NOMO-1 (cell line): ENCODE measurements at regions not wholly inside any gene's neighbourhood (a gene's known extent, or its start where the extent isn't known, plus 50 kb on each side); places are given as distances from the start of the nearest gene placed in this dataset.
A peak's percentile ranks its signal among the peaks of the same experiment; 100 is the strongest.

Source experiments
- DNase-seq, 2 experiments: peaks; one replicate each; lab custom pipeline; 2025; ENCODE audit not compliant: unreplicated experiment in 2 of 2; lab: John Stamatoyannopoulos, UW

DNA sequence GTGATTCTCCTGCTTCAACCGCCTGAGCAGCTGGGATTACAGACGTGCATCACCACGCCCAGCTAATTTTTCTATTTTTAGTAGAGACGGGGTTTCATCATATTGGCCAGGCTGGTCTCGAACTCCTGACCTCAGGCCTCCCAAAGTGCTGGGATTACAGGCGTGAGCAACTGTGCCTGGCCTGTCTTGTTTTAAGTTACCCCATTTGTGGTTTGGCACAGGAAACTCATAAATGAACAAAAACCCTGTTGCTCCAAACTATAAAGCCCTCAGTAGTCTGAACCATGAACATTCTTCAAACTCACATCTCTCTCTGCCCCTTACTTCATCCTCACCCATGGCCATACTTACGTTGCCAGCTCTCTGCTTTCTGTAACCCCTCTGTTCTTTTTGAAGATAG, 61.7 kb downstream of the RHOU start:
- peak in 1 of 2 experiments; percentile 25 for DNase-seq

DNA sequence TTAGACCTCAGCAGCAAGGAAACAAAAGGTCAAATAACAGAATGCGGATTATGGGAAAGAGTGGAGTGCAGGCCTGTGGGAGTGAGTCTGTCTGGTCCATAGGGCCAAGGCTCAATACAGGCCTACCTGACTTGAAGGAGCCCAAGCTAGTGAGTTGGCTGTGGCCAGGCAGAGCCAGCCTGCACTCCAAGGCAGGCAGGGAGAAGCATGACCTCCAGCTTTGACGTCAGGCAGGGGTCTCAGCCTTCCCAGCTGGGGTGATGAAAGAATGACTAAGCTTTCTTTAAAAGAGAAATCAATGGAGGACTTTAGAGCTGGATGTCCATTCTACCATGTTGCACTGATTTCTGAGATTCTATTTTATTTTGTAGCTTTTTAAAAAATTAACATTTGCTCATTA, 62.8 kb downstream of the RHOU start:
- no peak for DNase-seq

DNA sequence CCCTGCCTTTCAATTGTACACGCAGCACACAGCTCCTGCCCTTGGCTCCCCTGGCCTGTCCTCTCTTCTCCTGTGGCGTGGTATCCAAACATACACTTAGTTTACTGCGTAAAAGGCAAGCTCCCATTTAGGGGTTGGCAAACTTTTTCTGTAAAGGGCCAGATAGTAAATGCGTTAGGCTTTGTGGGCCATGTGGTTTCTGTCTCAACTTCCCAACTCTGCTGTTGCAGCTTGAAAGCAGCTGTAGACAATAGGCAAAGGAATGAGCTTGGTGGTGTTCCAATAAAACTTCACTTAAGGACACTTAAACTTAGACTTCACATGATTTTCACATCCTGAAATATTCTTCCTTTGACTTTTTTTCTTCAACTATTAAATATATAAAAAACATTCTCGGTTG, 63.3 kb downstream of the RHOU start:
- DNase-seq: no peak

DNA sequence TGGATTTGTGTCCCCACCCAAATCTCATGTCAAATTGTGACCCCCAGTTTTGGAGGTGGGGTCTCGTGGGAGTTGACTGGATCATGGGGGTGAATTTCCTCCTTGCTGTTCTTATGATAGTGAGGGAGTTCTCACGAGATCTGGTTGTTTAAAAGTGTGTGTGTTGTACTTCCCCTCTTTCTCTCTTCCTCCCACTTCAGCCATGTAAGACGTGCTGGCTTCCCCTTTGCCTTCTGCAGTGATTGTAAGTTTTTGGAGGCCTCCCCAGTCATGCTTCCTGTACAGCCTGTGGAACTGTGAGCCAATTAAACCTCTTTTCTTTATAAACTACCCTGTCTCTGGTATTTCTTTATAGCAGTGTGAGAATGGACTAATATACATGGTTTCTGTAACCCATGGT, 64.6 kb downstream of the RHOU start:
- DNase-seq: peak; percentile 31 to 49

DNA sequence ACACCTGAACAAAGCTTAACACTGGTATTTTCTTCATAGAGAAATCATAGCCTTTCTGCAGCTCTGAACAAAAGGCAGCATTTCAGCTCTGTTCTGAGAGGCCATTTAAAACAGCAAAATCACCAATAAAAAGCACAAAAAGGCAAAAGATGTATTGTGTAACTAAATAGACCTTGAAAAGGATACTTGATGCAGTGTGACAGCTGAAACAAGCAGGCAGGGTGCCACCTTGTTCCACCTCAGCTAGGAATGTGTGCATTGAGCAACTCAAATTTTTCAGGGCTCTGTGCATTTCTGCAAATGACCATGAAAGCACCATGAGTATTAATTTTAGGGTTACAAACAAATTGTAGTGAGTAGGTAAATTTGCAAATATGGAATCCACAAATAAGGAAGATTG, 65.8 kb downstream of the RHOU start:
- no peak for DNase-seq

DNA sequence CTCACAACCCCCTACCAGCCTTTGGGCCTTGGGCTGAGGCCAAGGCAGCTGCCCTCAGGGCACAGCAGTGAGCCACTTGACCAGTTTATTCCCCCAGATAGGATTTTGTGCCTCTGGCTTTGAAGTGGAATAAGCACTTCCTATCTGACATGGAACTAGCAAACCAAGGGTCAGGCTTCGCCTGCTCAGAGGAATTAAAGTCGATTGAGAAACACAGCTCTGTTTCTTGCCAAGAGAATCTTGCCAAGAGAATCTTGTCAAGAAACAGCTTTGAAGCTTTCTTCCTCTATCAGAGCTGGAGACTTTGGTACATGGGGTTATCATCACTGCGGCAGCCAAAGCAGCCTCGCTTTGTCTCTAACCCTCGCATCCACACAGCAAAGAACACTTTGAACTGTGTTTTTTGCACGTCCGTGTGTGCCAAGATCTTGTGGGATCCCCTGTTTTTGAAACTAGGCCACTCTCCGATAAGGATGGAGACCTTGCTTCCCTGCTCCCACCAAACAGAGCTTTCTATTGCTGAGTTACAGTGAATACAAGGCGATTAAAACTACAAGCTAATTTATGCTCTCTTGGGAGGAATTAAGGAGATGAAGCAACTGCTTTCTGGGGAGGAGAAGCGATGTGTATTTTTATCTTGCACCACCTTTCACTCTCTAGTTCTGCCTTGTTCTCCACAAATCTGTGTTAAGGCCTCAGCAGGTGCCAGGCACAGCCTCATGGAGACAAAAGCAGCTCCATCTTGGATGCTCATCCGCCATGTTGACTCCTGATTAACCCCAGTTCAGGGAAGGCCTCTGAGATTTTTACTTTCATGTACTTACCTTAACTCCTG, 67.3 kb downstream of the RHOU start:
- DNase-seq: peak; percentile 23 to 31

DNA sequence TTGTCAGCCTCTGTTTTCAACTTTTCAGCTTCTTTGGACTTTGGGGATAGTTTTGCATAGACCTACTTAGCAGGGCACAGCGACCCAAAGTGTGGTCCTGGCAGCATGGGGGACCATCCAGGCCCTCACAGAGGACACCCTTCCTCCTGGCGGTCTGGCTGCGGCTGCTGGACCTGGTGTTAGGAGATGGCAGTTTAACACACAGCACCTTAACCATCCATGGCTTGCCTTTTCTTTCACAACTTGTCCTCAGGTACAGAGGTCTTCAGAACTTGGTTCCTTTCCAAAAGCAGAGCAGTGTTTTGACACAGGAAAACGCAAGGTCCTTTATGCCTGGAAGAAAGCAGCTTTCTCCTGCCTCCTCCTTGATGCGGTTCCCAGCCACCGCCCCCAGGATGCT, 68.1 kb downstream of the RHOU start:
- no peak for DNase-seq

DNA sequence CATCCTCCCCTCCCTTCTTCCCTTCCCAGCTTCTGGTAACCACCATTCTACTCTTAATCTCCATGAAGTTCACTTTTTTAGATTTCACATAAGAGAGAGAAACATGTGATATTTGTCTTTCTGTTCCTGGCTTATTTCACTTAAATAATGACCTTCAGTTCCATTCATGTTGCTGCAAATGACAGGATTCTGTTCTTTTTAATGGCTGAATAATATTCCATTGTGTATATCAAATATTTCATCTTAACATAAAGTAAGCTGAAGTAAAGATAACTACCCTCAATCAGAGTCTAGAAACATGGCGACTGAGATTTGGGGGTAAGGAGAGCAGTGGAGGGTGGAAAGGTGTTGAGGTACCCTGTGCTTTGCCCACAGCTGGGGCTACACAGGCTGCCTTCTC, 68.9 kb downstream of the RHOU start:
- no peak for DNase-seq

DNA sequence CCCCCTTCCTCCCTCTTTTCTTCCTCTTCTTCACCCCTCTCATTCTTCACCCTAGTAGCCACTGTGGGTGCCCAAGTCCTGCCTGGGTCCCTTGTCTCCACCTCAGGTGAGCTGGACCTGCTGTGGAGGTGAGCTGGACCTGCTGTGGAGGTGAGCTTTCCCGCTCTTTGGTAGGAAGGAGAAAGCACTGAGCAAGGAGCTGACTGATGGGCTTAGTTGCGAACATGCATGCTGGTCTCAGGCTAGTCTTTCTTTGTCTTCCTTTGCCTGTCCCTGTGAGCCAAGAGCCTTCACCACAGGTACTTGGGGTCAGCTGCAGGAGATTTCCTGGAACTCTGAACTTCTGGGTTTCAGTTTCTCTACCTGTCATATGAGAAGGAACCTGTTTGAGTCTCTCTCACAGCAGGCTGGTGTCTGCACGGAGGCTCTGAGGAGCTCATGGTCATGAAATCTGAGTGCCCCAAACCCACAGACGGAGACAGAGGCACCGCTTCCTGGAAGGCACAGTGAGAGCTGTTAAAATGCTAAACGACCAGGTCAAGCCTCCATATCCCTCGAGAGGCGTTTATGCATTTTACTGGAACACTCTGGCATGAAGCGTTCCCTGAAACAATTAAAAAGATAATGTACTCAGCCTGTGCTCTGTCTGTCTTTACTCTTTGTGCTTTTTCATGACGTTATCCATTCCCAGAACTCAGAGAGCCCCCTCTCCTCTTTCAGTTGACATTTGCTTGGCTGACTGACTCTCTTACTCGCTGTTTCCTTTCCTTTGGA, 69.5 kb downstream of the RHOU start:
- DNase-seq: no peak

DNA sequence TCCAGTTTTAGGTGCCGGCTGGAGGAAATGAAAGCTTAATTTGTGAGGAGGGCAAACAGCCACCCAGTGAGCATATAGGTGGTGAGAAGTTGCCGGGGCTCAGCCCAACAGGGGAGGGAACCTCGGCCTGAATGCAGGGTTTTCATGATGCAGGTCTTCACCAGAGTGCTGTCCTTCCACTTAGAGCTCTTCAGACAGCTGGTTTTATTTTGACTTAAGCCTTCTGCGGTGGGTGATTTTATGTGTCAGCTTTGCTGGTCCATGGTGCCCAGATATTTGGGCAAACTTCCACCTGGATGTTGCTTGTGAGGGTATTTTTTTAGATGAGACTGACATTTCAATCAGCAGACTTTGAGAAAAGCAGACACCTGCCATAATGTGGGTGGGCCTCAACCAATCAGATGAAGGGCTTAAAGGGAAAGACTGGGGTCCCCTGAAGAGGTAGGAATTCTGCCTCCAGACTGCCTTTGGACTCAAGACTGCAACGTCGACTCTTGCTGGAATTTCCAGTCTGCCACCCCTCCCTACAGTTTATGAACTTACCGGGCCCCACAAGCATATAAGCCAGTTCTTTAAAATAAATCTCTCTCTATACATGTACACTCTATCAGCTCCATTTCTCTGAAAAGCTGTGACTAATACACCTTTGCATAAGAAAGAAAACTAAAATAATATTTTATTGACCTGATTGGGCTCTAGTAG, 72.8 kb downstream of the RHOU start:
- DNase-seq: no peak

DNA sequence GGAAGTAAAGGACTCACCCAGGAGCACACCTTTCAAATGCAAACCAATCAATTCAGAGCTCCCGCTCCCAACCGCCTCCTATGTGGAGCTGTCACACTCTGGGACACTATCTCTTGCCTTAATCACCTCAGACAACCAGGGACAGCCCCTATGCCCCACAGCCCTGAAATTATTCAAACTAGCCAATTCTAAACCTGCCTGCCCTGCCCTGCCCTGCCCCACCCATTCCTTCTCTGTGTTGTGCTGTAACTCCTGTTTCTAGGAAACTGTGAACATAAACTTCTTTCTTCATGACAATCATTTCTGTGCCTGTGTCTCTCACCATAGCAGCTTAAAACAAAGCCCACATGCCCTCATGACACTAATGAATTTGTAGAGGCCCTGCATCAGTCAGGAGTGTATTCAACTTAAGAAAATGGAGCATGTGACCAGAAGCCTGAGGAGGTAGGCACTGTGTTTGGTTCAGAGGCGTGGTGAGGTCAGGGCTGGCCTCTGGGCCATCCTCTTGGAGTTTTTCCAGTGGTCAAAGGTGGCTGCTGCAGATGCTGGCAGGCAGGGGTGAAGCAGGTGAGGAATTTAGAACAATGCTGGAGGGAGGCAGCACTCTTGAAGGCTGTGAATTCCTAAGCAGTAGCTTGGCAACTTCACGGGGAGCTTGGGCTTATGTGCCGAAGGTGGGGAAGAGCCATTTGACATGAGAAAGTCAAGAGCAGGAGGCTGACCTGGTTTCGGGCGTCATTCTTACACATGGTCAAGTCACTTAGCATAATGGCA, 74.5 kb downstream of the RHOU start:
- no peak for DNase-seq

DNA sequence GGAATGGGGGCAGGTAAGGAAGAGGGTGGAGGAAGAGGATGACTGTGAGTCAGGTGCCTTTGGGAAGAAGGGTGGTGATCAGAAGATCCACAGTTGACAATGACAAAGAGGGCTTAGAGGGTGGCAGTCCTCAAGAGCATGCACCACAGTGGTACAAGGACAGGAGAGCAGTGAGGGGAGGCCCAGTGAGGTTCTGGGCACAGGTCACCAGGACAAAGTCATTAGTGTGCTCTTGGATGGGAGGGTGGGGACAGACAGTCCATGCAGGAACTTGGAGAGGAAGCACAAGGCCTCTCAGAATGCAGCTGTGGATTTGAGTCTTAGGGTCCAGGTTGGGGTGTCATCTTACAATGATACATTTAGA, 75.1 kb downstream of the RHOU start:
- DNase-seq: no peak

DNA sequence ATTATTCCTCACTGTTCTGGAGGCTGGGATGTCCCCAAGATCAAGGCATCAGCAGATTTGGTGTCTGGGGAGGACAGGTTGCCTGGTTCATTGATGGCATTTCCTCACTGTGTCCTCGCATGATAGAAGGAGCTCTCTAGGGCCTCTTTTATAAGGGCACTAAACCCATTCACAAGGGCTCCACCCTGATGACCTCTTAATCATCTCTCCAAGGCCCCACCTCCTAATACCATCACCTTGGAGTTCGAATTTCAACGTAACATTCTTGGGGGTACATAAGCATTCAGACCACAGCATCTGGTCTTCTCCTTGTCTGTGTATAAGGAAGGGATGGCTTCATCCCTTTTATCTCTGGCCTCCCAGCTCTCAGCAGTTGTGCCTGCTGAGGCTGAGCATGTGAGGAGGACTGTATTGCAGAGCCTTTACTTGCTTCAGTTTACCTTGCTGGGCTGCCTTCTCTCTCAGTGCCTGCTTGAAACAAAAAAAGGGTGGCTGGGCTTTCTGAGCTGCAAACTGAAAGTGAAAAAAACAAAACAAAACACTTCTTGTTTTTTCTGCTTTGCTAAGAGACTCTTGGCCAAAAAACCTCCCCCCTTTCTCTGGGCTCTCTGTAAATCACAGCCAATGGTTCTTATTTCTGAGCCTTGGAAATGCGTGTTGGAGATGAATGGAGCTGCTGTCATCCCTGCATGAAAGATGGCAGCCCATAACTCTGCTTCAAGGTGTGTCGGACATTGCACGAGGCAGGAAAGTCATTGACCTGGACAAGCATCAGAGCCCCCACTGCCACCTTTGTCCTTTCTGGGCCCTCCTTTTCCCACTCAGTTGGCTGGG, 75.8 kb downstream of the RHOU start:
- peak in 1 of 2 experiments; percentile 42 for DNase-seq

DNA sequence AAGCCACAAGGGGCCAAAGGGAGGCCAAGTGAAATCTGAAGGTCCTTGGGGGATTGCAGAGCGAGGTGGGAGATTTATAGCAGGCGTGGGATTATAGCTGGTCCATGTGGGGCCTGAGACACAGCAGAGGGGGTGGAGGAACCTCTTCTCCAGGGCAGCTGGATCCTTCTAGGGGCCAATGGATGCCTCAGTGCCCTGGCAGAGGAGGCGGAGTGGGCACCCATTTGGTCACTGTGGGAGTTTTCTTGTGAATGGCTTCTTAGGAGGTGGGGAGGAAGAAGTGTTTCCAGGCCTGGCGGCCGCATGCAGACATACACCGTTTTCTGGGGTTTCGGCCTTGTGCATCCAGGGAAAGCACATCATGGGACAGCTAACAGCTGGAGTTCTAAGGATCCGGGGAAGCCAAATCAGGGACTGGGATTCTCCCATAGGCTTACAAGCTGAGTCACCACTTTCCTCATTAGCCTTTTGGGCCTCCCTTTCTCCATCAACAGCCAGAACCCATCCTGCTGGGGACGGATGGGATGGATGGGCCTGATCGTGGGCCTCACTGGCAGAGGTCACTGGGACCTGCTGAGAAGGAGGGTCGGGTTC, 76.5 kb downstream of the RHOU start:
- no peak for DNase-seq

DNA sequence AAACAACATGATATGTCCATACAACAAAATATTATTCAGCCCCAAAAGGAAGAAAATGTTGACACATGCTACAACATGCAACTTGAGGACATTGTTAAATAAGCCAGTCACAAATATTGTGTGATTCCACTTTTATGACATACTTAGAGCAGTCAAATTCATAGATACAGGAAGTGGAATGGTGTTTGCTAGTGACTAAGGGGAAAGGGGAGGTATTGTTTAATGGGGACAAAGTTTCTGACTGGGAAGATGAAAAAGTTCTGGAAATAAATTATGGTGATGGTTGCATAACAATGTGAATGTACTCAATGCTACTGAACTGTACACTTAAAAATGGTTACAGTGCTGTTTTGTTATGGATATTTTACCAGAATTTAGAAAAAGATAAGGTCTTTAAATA, 77.7 kb downstream of the RHOU start:
- peak in 1 of 2 experiments; percentile 10 for DNase-seq

DNA sequence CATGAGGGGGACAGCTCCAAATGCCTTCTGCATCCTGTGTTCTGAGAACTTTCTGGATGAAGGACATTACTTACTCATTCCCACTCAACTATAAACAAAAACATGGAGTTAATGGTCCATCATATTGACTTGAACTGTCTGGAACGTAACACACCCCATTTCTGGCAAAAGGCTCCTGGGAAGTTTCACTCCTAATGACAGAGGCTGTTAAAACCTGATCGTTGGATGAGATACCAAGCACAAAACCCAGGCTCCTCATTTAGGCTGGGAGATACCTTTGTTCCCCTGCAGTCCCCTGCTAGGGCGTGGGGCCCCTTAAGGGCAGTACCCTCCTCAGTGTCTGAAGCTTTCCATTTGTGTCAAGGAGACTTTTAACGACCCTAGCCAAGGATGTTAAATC, 78.9 kb downstream of the RHOU start:
- no peak for DNase-seq

DNA sequence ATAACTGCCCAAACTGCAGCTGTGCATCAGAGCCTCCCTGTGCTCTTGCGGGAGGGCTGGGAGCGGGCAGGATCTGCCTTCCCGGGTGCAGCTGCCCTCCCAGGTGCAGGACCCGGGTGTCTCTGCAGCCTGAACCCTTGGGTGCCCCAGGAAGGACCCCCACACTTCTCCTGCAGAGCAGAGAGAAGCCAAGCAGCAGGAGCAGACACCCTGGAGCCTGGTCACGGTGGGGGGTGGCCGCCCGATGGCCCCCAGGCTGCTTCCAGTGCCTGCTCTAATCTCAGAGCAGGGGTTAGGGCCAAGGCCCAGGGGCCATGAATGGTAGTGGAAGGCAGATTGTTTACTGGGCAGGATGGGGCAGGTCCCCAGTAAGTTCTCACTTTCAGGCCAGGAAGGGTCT, 83.0 kb downstream of the RHOU start:
- DNase-seq: no peak

DNA sequence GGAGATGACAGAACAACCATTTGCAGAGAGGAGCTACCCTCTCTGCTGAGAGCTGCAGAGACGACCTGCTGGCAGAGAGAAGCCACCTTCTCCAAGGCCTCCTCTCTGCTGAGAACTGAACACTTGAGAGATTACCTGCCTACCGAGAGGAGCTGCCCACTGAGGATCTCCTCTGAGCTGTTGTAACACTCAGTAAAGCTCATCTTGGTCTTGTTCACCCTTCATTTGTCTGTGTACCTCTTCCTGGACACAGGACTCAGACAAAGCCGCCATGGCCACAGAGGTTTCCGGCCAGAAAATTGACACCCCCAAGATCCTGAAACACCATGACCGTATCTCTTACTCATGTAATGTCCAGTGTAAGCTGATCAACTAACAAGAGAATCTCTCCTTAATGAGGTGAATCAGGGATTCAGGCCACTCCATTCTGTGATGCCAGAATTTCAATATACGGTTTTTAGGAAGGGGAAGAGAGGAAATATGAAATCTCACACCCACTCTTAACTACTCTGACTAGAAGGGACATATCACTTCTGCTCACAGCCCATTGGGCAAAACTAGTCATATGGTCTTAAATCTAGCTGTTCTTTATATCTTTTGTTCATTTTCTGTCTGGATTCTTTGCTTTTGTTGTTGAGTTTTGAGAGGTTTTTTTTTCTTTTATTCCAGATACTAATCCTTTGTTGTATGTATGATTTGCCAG, 83.8 kb downstream of the RHOU start:
- no peak for DNase-seq

DNA sequence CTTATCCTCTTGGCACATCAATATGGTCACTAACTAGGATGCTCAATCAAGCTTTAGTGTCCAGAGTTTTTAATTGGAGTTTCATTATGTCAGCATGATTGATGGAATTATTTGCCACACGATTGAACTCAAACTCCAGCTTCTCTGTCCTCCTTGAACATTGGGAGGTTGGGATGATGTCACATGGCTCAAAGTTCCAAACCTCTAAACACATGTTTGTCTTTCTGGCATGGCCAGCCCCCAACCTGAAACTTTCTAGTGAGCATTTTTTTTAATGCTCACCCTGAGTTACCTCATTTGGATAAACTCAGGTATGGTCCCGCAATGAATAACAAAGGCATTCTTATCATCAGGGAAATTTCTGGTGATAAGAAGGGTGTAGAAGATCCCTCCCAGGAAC, 86.0 kb downstream of the RHOU start:
- no peak for DNase-seq
